Upper lobe of left lung (tissue), 4 donors: ENCODE measurements at regions not wholly inside any gene's neighbourhood (a gene's known extent, or its start where the extent isn't known, plus 50 kb on each side); places are given as distances from the start of the nearest gene placed in this dataset.

Source experiments
- CTCF ChIP-seq, 6 experiments: fragments of 450-650 bp in 4 of 6; fragments of 200-600 bp in 2 of 6; sonication (generic) in 2 of 6; IDR thresholded peaks; one replicate each; pipeline ENCODE4 v1.5.1; 2016 to 2019; ENCODE audit warnings: antibody characterized with exemption in 6 of 6
- POLR2A ChIP-seq, 4 donors: fragments of 450-650 bp; IDR thresholded peaks; one replicate each; pipeline ENCODE4 v1.5.1; 2016 to 2017; ENCODE audit warnings: antibody characterized with exemption in 4 of 4, mild to moderate bottlenecking in 2 of 4
- POLR2AphosphoS5 ChIP-seq, 2 donors: sonication (generic); formaldehyde crosslinking; IDR thresholded peaks; one replicate each; pipeline ENCODE4 v1.5.1; 2017; ENCODE audit warnings: antibody characterized with exemption in 2 of 2

- TF ChIP-seq POLR2AphosphoS5 (IDR thresholded peaks at IDR 0.05) (no peak), POLR2A (IDR thresholded peaks at IDR 0.05) (no peak), CTCF (IDR thresholded peaks at IDR 0.05) (no peak)
Measured at GRCh38 chr14:51314321-51315015, 74.4 kb downstream of the TMX1 start.
